HepG2 (cell line): ENCODE measurements at regions not wholly inside any gene's neighbourhood (a gene's known extent, or its start where the extent isn't known, plus 50 kb on each side); places are given as distances from the start of the nearest gene placed in this dataset.

Experiments used
- ADNP ChIP-seq: sonication (generic); formaldehyde crosslinking; IDR thresholded peaks from 2 replicates; pipeline ENCODE4 v1.4.0; 2020; ENCODE audit warnings: missing genetic modification reagents
- BCLAF1 ChIP-seq: fragments of 450-650 bp; IDR thresholded peaks from 2 replicates; pipeline ENCODE4 v1.6.1; 2017; ENCODE audit warnings: mild to moderate bottlenecking
- CSRNP1 ChIP-seq: sonication (generic); formaldehyde crosslinking; IDR thresholded peaks from 2 replicates; pipeline ENCODE4 v1.8.1; 2023; ENCODE audit warnings: mild to moderate bottlenecking, missing genetic modification reagents
- HHEX ChIP-seq: IDR thresholded peaks from 2 replicates; pipeline ENCODE4 v1.6.1; 2016; ENCODE audit warnings: control low read depth
- PRDM15 ChIP-seq: sonication (generic); formaldehyde crosslinking; IDR thresholded peaks from 2 replicates; pipeline ENCODE4 v1.4.0; 2020; ENCODE audit warnings: missing genetic modification reagents
- ZNF576 ChIP-seq: sonication (generic); formaldehyde crosslinking; IDR thresholded peaks from 2 replicates; pipeline ENCODE4 v1.4.0; 2020; ENCODE audit warnings: mild to moderate bottlenecking, missing genetic modification reagents
- TF ChIP-seq, protein P1 (sequence below): sonication (generic); formaldehyde crosslinking; IDR thresholded peaks from 2 replicates; pipeline ENCODE4 v1.8.0; 2022; ENCODE audit warnings: mild to moderate bottlenecking, missing genetic modification reagents, moderate library complexity

DNA sequence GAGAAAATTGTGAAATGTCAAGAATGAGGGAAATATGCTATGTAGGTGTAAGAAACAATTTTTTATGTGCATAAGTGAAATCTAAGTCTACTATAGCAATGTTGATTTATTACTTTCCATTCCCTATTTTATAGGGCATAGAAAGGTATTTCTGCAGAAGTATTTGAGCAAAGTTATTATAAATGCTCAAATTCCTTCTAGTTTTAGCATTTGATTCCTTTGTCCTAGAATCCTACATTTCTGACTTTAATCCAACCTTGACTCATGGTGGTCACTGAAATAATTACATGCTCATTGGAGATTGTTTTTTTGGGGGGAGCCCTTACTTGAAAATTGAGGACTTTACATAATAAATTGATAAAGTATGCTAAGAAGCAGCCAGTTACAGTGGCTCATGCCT is 716.6 kb upstream of the LUZP2 start (continued):
- TF ChIP-seq BCLAF1: no peak
- no peak for TF ChIP-seq ZNF576 (CRISPR knock-in tag)
- TF ChIP-seq, protein P1, sequence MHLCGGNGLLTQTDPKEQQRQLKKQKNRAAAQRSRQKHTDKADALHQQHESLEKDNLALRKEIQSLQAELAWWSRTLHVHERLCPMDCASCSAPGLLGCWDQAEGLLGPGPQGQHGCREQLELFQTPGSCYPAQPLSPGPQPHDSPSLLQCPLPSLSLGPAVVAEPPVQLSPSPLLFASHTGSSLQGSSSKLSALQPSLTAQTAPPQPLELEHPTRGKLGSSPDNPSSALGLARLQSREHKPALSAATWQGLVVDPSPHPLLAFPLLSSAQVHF (CRISPR knock-in tag): no peak
- TF ChIP-seq PRDM15: no peak
- TF ChIP-seq ADNP (CRISPR knock-in tag): no peak
- TF ChIP-seq CSRNP1 (CRISPR knock-in tag): no peak
- no peak for TF ChIP-seq HHEX (CRISPR knock-in tag)
